Stimulated activated naive B cell treated with anti-CD40 and anti-IgM and Interleukin-4, amounts not matched to agents 10 μg/mL and 1 μg/mL and 100 μg/mL, for 72 hours (primary cell): ENCODE measurements at regions not wholly inside any gene's neighbourhood (a gene's known extent, or its start where the extent isn't known, plus 50 kb on each side); places are given as distances from the start of the nearest gene placed in this dataset.

Experiments used
- ATAC-seq, 2 donors: fragments of 150-1000 bp; cut with Tn5 transposase; replicated peaks; 2 replicates each; pipeline ENCODE4 v1.10.0; 2021; ENCODE audit warnings: moderate library complexity in 1 of 2
- DNase-seq: peaks from one replicate; pipeline ENCODE4 v3.0.0; 2021
- H3K27ac Mint-ChIP-seq: one replicate; pipeline ENCODE4 v1.8.0; 2022; ENCODE audit warnings: mild to moderate bottlenecking, mixed read lengths
- H3K27me3 Mint-ChIP-seq, 2 donors: one replicate each; pipeline ENCODE4 v1.8.0; 2022; ENCODE audit warnings: mixed read lengths in 2 of 2
- H3K36me3 Mint-ChIP-seq, 2 donors: one replicate each; pipeline ENCODE4 v1.8.0; 2022; ENCODE audit warnings: mixed read lengths in 2 of 2, mild to moderate bottlenecking in 1 of 2
- H3K4me1 Mint-ChIP-seq, 2 donors: one replicate each; pipeline ENCODE4 v1.8.0; 2022; ENCODE audit warnings: mixed read lengths in 2 of 2, mild to moderate bottlenecking in 1 of 2
- H3K4me3 Mint-ChIP-seq, 2 donors: one replicate each; pipeline ENCODE4 v1.8.0; 2022; ENCODE audit warnings: mild to moderate bottlenecking in 2 of 2, mixed read lengths in 2 of 2, moderate library complexity in 1 of 2
- H3K9me3 Mint-ChIP-seq, 2 donors: one replicate each; pipeline ENCODE4 v1.8.0; 2022; ENCODE audit warnings: mixed read lengths in 2 of 2, mild to moderate bottlenecking in 1 of 2

- Mint-ChIP-seq H3K27ac (no peak overlapping the region), H3K4me3 (no peak overlapping the region), H3K27me3 (no peaks in the 10 kb centered on the region), H3K9me3 (no peaks in the 10 kb centered on the region), H3K36me3 (no peaks in the 10 kb centered on the region), H3K4me1 (no peaks in the 10 kb centered on the region)
- ATAC-seq (no peak), DNase-seq (no peak)
Observed at GRCh38 chr9:73643379-73644013, 491.8 kb downstream of the ANXA1 start.

GRCh38 chr9:73647560-73647959, 495.9 kb downstream of the ANXA1 start:
- no peak for DNase-seq
- peaks cover 0 to 1% of the 10 kb centered on the region in 2 donors for H3K9me3 Mint-ChIP-seq
- H3K4me1 Mint-ChIP-seq: no peaks in the 10 kb centered on the region
- no peak overlapping the region for H3K4me3 Mint-ChIP-seq
- H3K27ac Mint-ChIP-seq: no peak overlapping the region
- ATAC-seq: no peak
- H3K36me3 Mint-ChIP-seq: no peaks in the 10 kb centered on the region
- H3K27me3 Mint-ChIP-seq: no peaks in the 10 kb centered on the region

- DNase-seq (no peak), ATAC-seq (no peak)
- H3K36me3 Mint-ChIP-seq: no peaks in the 10 kb centered on the region
- H3K9me3 Mint-ChIP-seq: peaks cover 0 to 1% of the 10 kb centered on the region in 2 donors
- no peak overlapping the region for H3K4me3 Mint-ChIP-seq
- H3K4me1 Mint-ChIP-seq: no peaks in the 10 kb centered on the region
- H3K27me3 Mint-ChIP-seq: no peaks in the 10 kb centered on the region
- no peak overlapping the region for H3K27ac Mint-ChIP-seq
Observed at GRCh38 chr9:73649552-73649951, 497.9 kb downstream of the ANXA1 start.

GRCh38 chr9:73655363-73655762, 503.7 kb downstream of the ANXA1 start:
- H3K36me3 Mint-ChIP-seq: no peaks in the 10 kb centered on the region
- H3K27me3 Mint-ChIP-seq: no peaks in the 10 kb centered on the region
- no peak for ATAC-seq
- H3K4me1 Mint-ChIP-seq: no peaks in the 10 kb centered on the region
- no peak overlapping the region for H3K27ac Mint-ChIP-seq
- H3K9me3 Mint-ChIP-seq: no peaks in the 10 kb centered on the region
- no peak for DNase-seq
- H3K4me3 Mint-ChIP-seq: no peak overlapping the region

- H3K27ac Mint-ChIP-seq: no peak overlapping the region
- H3K4me1 Mint-ChIP-seq: no peaks in the 10 kb centered on the region
- H3K9me3 Mint-ChIP-seq: no peaks in the 10 kb centered on the region
- H3K27me3 Mint-ChIP-seq: no peaks in the 10 kb centered on the region
- DNase-seq (no peak), ATAC-seq (no peak)
- no peak overlapping the region for H3K4me3 Mint-ChIP-seq
- no peaks in the 10 kb centered on the region for H3K36me3 Mint-ChIP-seq
Observed at GRCh38 chr9:73655831-73656230, 504.2 kb downstream of the ANXA1 start.

GRCh38 chr9:73665253-73665652, 513.6 kb downstream of the ANXA1 start:
- no peak overlapping the region for H3K27ac Mint-ChIP-seq
- H3K27me3 Mint-ChIP-seq: no peaks in the 10 kb centered on the region
- DNase-seq: no peak
- no peaks in the 10 kb centered on the region for H3K9me3 Mint-ChIP-seq
- H3K36me3 Mint-ChIP-seq: no peaks in the 10 kb centered on the region
- no peak overlapping the region for H3K4me3 Mint-ChIP-seq
- no peak for ATAC-seq
- no peaks in the 10 kb centered on the region for H3K4me1 Mint-ChIP-seq

GRCh38 chr9:73667749-73668148, 516.1 kb downstream of the ANXA1 start:
- no peaks in the 10 kb centered on the region for H3K4me1 Mint-ChIP-seq
- no peaks in the 10 kb centered on the region for H3K27me3 Mint-ChIP-seq
- H3K36me3 Mint-ChIP-seq: no peaks in the 10 kb centered on the region
- H3K27ac Mint-ChIP-seq: no peak overlapping the region
- ATAC-seq: no peak
- H3K9me3 Mint-ChIP-seq: no peaks in the 10 kb centered on the region
- DNase-seq: no peak
- no peak overlapping the region for H3K4me3 Mint-ChIP-seq

- no peak for DNase-seq
- Mint-ChIP-seq H3K9me3 (peaks cover 4 to 5% of the 10 kb centered on the region in 2 donors), H3K27ac (no peak overlapping the region), H3K27me3 (no peaks in the 10 kb centered on the region), H3K4me3 (no peak overlapping the region), H3K4me1 (no peaks in the 10 kb centered on the region), H3K36me3 (no peaks in the 10 kb centered on the region)
- ATAC-seq: no peak
Observed at GRCh38 chr9:73680831-73681230, 529.2 kb downstream of the ANXA1 start.

- Mint-ChIP-seq H3K9me3 (peaks cover 4 to 5% of the 10 kb centered on the region in 2 donors), H3K27me3 (no peaks in the 10 kb centered on the region), H3K27ac (no peak overlapping the region), H3K4me3 (no peak overlapping the region), H3K4me1 (no peaks in the 10 kb centered on the region), H3K36me3 (no peaks in the 10 kb centered on the region)
- DNase-seq (no peak), ATAC-seq (no peak)
Observed at GRCh38 chr9:73682789-73683188, 531.1 kb downstream of the ANXA1 start.

- DNase-seq (no peak), ATAC-seq (no peak)
- no peaks in the 10 kb centered on the region for H3K4me1 Mint-ChIP-seq
Observed at GRCh38 chr9:73683862-73684591, 532.4 kb downstream of the ANXA1 start.

GRCh38 chr9:73684601-73685000, 532.9 kb downstream of the ANXA1 start:
- Mint-ChIP-seq H3K9me3 (peaks cover 4 to 5% of the 10 kb centered on the region in 2 donors), H3K27me3 (no peaks in the 10 kb centered on the region), H3K36me3 (no peaks in the 10 kb centered on the region), H3K4me1 (no peaks in the 10 kb centered on the region), H3K27ac (no peak overlapping the region), H3K4me3 (no peak overlapping the region)
- DNase-seq (no peak), ATAC-seq (no peak)

More at GRCh38 chr9:73683862-73684591, 532.4 kb downstream of the ANXA1 start:
- Mint-ChIP-seq H3K27ac (no peak overlapping the region), H3K4me3 (no peak overlapping the region), H3K36me3 (no peaks in the 10 kb centered on the region), H3K27me3 (no peaks in the 10 kb centered on the region), H3K9me3 (peaks cover 4 to 5% of the 10 kb centered on the region in 2 donors)

GRCh38 chr9:73685786-73686185, 534.1 kb downstream of the ANXA1 start:
- DNase-seq (no peak), ATAC-seq (no peak)
- no peak overlapping the region for H3K27ac Mint-ChIP-seq
- H3K9me3 Mint-ChIP-seq: peaks cover 4 to 5% of the 10 kb centered on the region in 2 donors
- H3K4me3 Mint-ChIP-seq: no peak overlapping the region
- no peaks in the 10 kb centered on the region for H3K4me1 Mint-ChIP-seq
- H3K36me3 Mint-ChIP-seq: no peaks in the 10 kb centered on the region
- H3K27me3 Mint-ChIP-seq: no peaks in the 10 kb centered on the region

GRCh38 chr9:73689051-73689870, 537.6 kb downstream of the ANXA1 start:
- Mint-ChIP-seq H3K9me3 (no peaks in the 10 kb centered on the region), H3K4me3 (no peak overlapping the region)

GRCh38 chr9:73701415-73702057, 549.9 kb downstream of the ANXA1 start:
- DNase-seq (no peak), ATAC-seq (no peak)
- Mint-ChIP-seq H3K4me1 (no peaks in the 10 kb centered on the region), H3K4me3 (no peak overlapping the region), H3K36me3 (no peaks in the 10 kb centered on the region), H3K27me3 (no peaks in the 10 kb centered on the region), H3K27ac (no peak overlapping the region), H3K9me3 (peaks cover 0 to 1% of the 10 kb centered on the region in 2 donors)

More at GRCh38 chr9:73689051-73689870, 537.6 kb downstream of the ANXA1 start:
- Mint-ChIP-seq H3K27ac (no peak overlapping the region), H3K36me3 (no peaks in the 10 kb centered on the region), H3K27me3 (no peaks in the 10 kb centered on the region), H3K4me1 (no peaks in the 10 kb centered on the region)
- DNase-seq (no peak), ATAC-seq (no peak)
